K562 (cell line): ENCODE measurements at regions not wholly inside any gene's neighbourhood (a gene's known extent, or its start where the extent isn't known, plus 50 kb on each side); places are given as distances from the start of the nearest gene placed in this dataset.

Source experiments
- ARID3B ChIP-seq: fragments of 250-450 bp; sonication (Bioruptor Pico); IDR thresholded peaks from 2 replicates; pipeline ENCODE4 v1.4.0; 2020; ENCODE audit warnings: borderline replicate concordance
- ATF1 ChIP-seq, 2 experiments: fragments of 450-650 bp in 1 of 2; IDR thresholded peaks; 2 replicates each; pipeline ENCODE4 v1.6.1; 2016; ENCODE audit warnings: missing compliant biosample characterization in 1 of 2, missing genetic modification characterization in 1 of 2
- HNRNPLL ChIP-seq: fragments of 200-400 bp; formaldehyde crosslinking; IDR thresholded peaks from 2 replicates; pipeline ENCODE4 v1.6.1; 2017; ENCODE audit warnings: low read length, low read depth, mild to moderate bottlenecking; ENCODE audit not compliant: poor library complexity, severe bottlenecking
- NUFIP1 ChIP-seq: fragments of 450-650 bp; IDR thresholded peaks from 2 replicates; pipeline ENCODE4 v1.6.1; 2018; ENCODE audit not compliant: partially characterized antibody
- POLR2B ChIP-seq: fragments of 450-650 bp; IDR thresholded peaks from 2 replicates; pipeline ENCODE4 v1.6.1; 2018; ENCODE audit warnings: low read depth; ENCODE audit not compliant: partially characterized antibody
- RAD51 ChIP-seq: fragments of 450-650 bp; IDR thresholded peaks from 2 replicates; pipeline ENCODE4 v1.7.1; 2016; ENCODE audit warnings: low read depth, mild to moderate bottlenecking, borderline replicate concordance
- RERE ChIP-seq: sonication (generic); formaldehyde crosslinking; IDR thresholded peaks from 2 replicates; pipeline ENCODE4 v1.8.0; 2023; ENCODE audit warnings: missing genetic modification reagents, mild to moderate bottlenecking, borderline replicate concordance
- ZC3H11A ChIP-seq: IDR thresholded peaks from 2 replicates; pipeline ENCODE4 v1.6.1; 2012; ENCODE audit warnings: low read depth, low read length, improper control_type of control experiment
- ZFX ChIP-seq: sonication (generic); formaldehyde crosslinking; IDR thresholded peaks from 2 replicates; pipeline ENCODE4 v1.8.0; 2022; ENCODE audit warnings: mild to moderate bottlenecking, missing genetic modification reagents, moderate library complexity
- ZNF133 ChIP-seq: fragments of 250-450 bp; sonication (Bioruptor Pico); IDR thresholded peaks from 2 replicates; pipeline ENCODE4 v1.4.0; 2020; ENCODE audit warnings: mild to moderate bottlenecking
- ZNF3 ChIP-seq: fragments of 250-450 bp; sonication (Bioruptor Pico); IDR thresholded peaks from 2 replicates; pipeline ENCODE4 v1.5.0; 2021; ENCODE audit warnings: mild to moderate bottlenecking, moderate library complexity
- ZNF444 ChIP-seq: fragments of 250-450 bp; sonication (Bioruptor Pico); IDR thresholded peaks from 2 replicates; pipeline ENCODE4 v1.4.0; 2020; ENCODE audit warnings: mild to moderate bottlenecking, moderate library complexity
- ZNF592 ChIP-seq: fragments of 450-650 bp; IDR thresholded peaks from 2 replicates; pipeline ENCODE4 v1.6.1; 2017; ENCODE audit warnings: antibody characterized with exemption, mild to moderate bottlenecking

- TF ChIP-seq ZFX (peak; percentile 16), POLR2B (peak; percentile 37), NUFIP1 (no peak), ZNF592 (no peak), ATF1 (CRISPR knock-in tag; IDR thresholded peaks at IDR 0.05) (no peak), ATF1 (tag; IDR thresholded peaks at IDR 0.05) (peak; percentile 47; the same call in 1 of the 2 replicates), HNRNPLL (peak; percentile 27), ZNF3 (no peak), ZNF133 (no peak), ARID3B (no peak), RAD51 (peak; percentile 48; the same call in 1 of the 2 replicates), ZC3H11A (no peak; the same call in 1 of the 2 replicates), RERE (CRISPR knock-in tag) (no peak), ZNF444 (CRISPR knock-in tag) (no peak)
Measured at GRCh38 chr10:78974617-78975317, 94.0 kb upstream of the ZMIZ1 start (continued).
